ENCODE measurements at regions not wholly inside any gene's neighbourhood (a gene's known extent, or its start where the extent isn't known, plus 50 kb on each side); places are given as distances from the start of the nearest gene placed in this dataset.

GRCh38 chr6:22737331-22737730 is 168.0 kb downstream of the HDGFL1 start:
- Histone ChIP-seq H3K9me3 (ENCODE audit: control insufficient read depth, insufficient read depth, low read depth, low read length) (no peaks in the 10 kb centered on the region), H3K27ac (ENCODE audit: low read depth, low read length) (no peak overlapping the region), H3K4me3 (ENCODE audit: low read depth, low read length) (no peak overlapping the region)

GRCh38 chr6:22738194-22738593 is 168.8 kb downstream of the HDGFL1 start:
- H3K9ac ChIP-seq (ENCODE audit: low read length): no peak overlapping the region
- H3K27ac ChIP-seq (ENCODE audit: low read depth, low read length): no peak overlapping the region
- no peak overlapping the region for H3K4me3 ChIP-seq (ENCODE audit: low read depth, low read length)
- no peaks in the 10 kb centered on the region for H3K27me3 ChIP-seq (ENCODE audit: control insufficient read depth, insufficient read depth, low read length)
- no peaks in the 10 kb centered on the region for H3K9me3 ChIP-seq (ENCODE audit: control insufficient read depth, insufficient read depth, low read depth, low read length)
- no peaks in the 10 kb centered on the region for H3K36me3 ChIP-seq (ENCODE audit: control insufficient read depth, insufficient read depth, low read length)
- H3K4me1 ChIP-seq (ENCODE audit: control insufficient read depth, insufficient read depth, low read length): peaks cover 8% of the 10 kb centered on the region

More at GRCh38 chr6:22737331-22737730, 168.0 kb downstream of the HDGFL1 start:
- H3K9ac ChIP-seq (ENCODE audit: low read length): no peak overlapping the region
- peaks cover 8% of the 10 kb centered on the region for H3K4me1 ChIP-seq (ENCODE audit: control insufficient read depth, insufficient read depth, low read length)
- no peaks in the 10 kb centered on the region for H3K36me3 ChIP-seq (ENCODE audit: control insufficient read depth, insufficient read depth, low read length)
- no peaks in the 10 kb centered on the region for H3K27me3 ChIP-seq (ENCODE audit: control insufficient read depth, insufficient read depth, low read length)

GRCh38 chr6:22747571-22747970 is 178.2 kb downstream of the HDGFL1 start:
- Histone ChIP-seq H3K36me3 (ENCODE audit: control insufficient read depth, insufficient read depth, low read length) (no peaks in the 10 kb centered on the region), H3K4me3 (ENCODE audit: low read depth, low read length) (no peak overlapping the region), H3K27ac (ENCODE audit: low read depth, low read length) (no peak overlapping the region), H3K4me1 (ENCODE audit: control insufficient read depth, insufficient read depth, low read length) (no peaks in the 10 kb centered on the region), H3K9ac (ENCODE audit: low read length) (no peak overlapping the region), H3K9me3 (ENCODE audit: control insufficient read depth, insufficient read depth, low read depth, low read length) (no peaks in the 10 kb centered on the region), H3K27me3 (ENCODE audit: control insufficient read depth, insufficient read depth, low read length) (no peaks in the 10 kb centered on the region)

- Histone ChIP-seq H3K4me1 (ENCODE audit: control insufficient read depth, insufficient read depth, low read length) (no peaks in the 10 kb centered on the region), H3K4me3 (ENCODE audit: low read depth, low read length) (no peak overlapping the region), H3K27ac (ENCODE audit: low read depth, low read length) (no peak overlapping the region), H3K9ac (ENCODE audit: low read length) (peak overlapping the region; percentile 19), H3K27me3 (ENCODE audit: control insufficient read depth, insufficient read depth, low read length) (no peaks in the 10 kb centered on the region), H3K36me3 (ENCODE audit: control insufficient read depth, insufficient read depth, low read length) (no peaks in the 10 kb centered on the region), H3K9me3 (ENCODE audit: control insufficient read depth, insufficient read depth, low read depth, low read length) (no peaks in the 10 kb centered on the region)
Observed at GRCh38 chr6:22748681-22749080, 179.3 kb downstream of the HDGFL1 start.

- Histone ChIP-seq H3K27ac (ENCODE audit: low read depth, low read length) (no peak overlapping the region), H3K4me3 (ENCODE audit: low read depth, low read length) (no peak overlapping the region), H3K9ac (ENCODE audit: low read length) (no peak overlapping the region), H3K27me3 (ENCODE audit: control insufficient read depth, insufficient read depth, low read length) (no peaks in the 10 kb centered on the region), H3K4me1 (ENCODE audit: control insufficient read depth, insufficient read depth, low read length) (no peaks in the 10 kb centered on the region), H3K36me3 (ENCODE audit: control insufficient read depth, insufficient read depth, low read length) (no peaks in the 10 kb centered on the region), H3K9me3 (ENCODE audit: control insufficient read depth, insufficient read depth, low read depth, low read length) (no peaks in the 10 kb centered on the region)
Observed at GRCh38 chr6:22749696-22750095, 180.3 kb downstream of the HDGFL1 start.

GRCh38 chr6:22751223-22751622 is 181.9 kb downstream of the HDGFL1 start:
- no peak overlapping the region for H3K9ac ChIP-seq (ENCODE audit: low read length)
- no peaks in the 10 kb centered on the region for H3K9me3 ChIP-seq (ENCODE audit: control insufficient read depth, insufficient read depth, low read depth, low read length)
- H3K27me3 ChIP-seq (ENCODE audit: control insufficient read depth, insufficient read depth, low read length): no peaks in the 10 kb centered on the region
- H3K27ac ChIP-seq (ENCODE audit: low read depth, low read length): no peak overlapping the region
- no peaks in the 10 kb centered on the region for H3K4me1 ChIP-seq (ENCODE audit: control insufficient read depth, insufficient read depth, low read length)
- no peak overlapping the region for H3K4me3 ChIP-seq (ENCODE audit: low read depth, low read length)
- H3K36me3 ChIP-seq (ENCODE audit: control insufficient read depth, insufficient read depth, low read length): no peaks in the 10 kb centered on the region

- no peak overlapping the region for H3K27ac ChIP-seq (ENCODE audit: low read depth, low read length)
- no peaks in the 10 kb centered on the region for H3K36me3 ChIP-seq (ENCODE audit: control insufficient read depth, insufficient read depth, low read length)
- H3K9me3 ChIP-seq (ENCODE audit: control insufficient read depth, insufficient read depth, low read depth, low read length): no peaks in the 10 kb centered on the region
- H3K4me3 ChIP-seq (ENCODE audit: low read depth, low read length): no peak overlapping the region
- no peaks in the 10 kb centered on the region for H3K4me1 ChIP-seq (ENCODE audit: control insufficient read depth, insufficient read depth, low read length)
- H3K27me3 ChIP-seq (ENCODE audit: control insufficient read depth, insufficient read depth, low read length): no peaks in the 10 kb centered on the region
- no peak overlapping the region for H3K9ac ChIP-seq (ENCODE audit: low read length)
Observed at GRCh38 chr6:22752522-22752921, 183.2 kb downstream of the HDGFL1 start.

- no peaks in the 10 kb centered on the region for H3K4me1 ChIP-seq (ENCODE audit: control insufficient read depth, insufficient read depth, low read length)
Observed at GRCh38 chr6:22754061-22754460, 184.7 kb downstream of the HDGFL1 start.

GRCh38 chr6:22755605-22756004 is 186.2 kb downstream of the HDGFL1 start:
- Histone ChIP-seq H3K36me3 (ENCODE audit: control insufficient read depth, insufficient read depth, low read length) (no peaks in the 10 kb centered on the region), H3K9ac (ENCODE audit: low read length) (no peak overlapping the region), H3K9me3 (ENCODE audit: control insufficient read depth, insufficient read depth, low read depth, low read length) (no peaks in the 10 kb centered on the region), H3K27me3 (ENCODE audit: control insufficient read depth, insufficient read depth, low read length) (no peaks in the 10 kb centered on the region), H3K4me3 (ENCODE audit: low read depth, low read length) (no peak overlapping the region), H3K27ac (ENCODE audit: low read depth, low read length) (no peak overlapping the region), H3K4me1 (ENCODE audit: control insufficient read depth, insufficient read depth, low read length) (no peaks in the 10 kb centered on the region)

More at GRCh38 chr6:22754061-22754460, 184.7 kb downstream of the HDGFL1 start:
- H3K27me3 ChIP-seq (ENCODE audit: control insufficient read depth, insufficient read depth, low read length): no peaks in the 10 kb centered on the region
- H3K36me3 ChIP-seq (ENCODE audit: control insufficient read depth, insufficient read depth, low read length): no peaks in the 10 kb centered on the region
- no peak overlapping the region for H3K27ac ChIP-seq (ENCODE audit: low read depth, low read length)
- H3K4me3 ChIP-seq (ENCODE audit: low read depth, low read length): no peak overlapping the region
- no peak overlapping the region for H3K9ac ChIP-seq (ENCODE audit: low read length)
- no peaks in the 10 kb centered on the region for H3K9me3 ChIP-seq (ENCODE audit: control insufficient read depth, insufficient read depth, low read depth, low read length)

GRCh38 chr6:22756365-22756764 is 187.0 kb downstream of the HDGFL1 start:
- H3K4me1 ChIP-seq (ENCODE audit: control insufficient read depth, insufficient read depth, low read length): no peaks in the 10 kb centered on the region
- no peak overlapping the region for H3K27ac ChIP-seq (ENCODE audit: low read depth, low read length)
- H3K4me3 ChIP-seq (ENCODE audit: low read depth, low read length): no peak overlapping the region
- no peaks in the 10 kb centered on the region for H3K9me3 ChIP-seq (ENCODE audit: control insufficient read depth, insufficient read depth, low read depth, low read length)
- no peaks in the 10 kb centered on the region for H3K36me3 ChIP-seq (ENCODE audit: control insufficient read depth, insufficient read depth, low read length)
- H3K27me3 ChIP-seq (ENCODE audit: control insufficient read depth, insufficient read depth, low read length): no peaks in the 10 kb centered on the region
- no peak overlapping the region for H3K9ac ChIP-seq (ENCODE audit: low read length)

- no peak overlapping the region for H3K27ac ChIP-seq (ENCODE audit: low read depth, low read length)
- H3K9me3 ChIP-seq (ENCODE audit: control insufficient read depth, insufficient read depth, low read depth, low read length): no peaks in the 10 kb centered on the region
- no peaks in the 10 kb centered on the region for H3K27me3 ChIP-seq (ENCODE audit: control insufficient read depth, insufficient read depth, low read length)
- H3K36me3 ChIP-seq (ENCODE audit: control insufficient read depth, insufficient read depth, low read length): no peaks in the 10 kb centered on the region
- H3K4me1 ChIP-seq (ENCODE audit: control insufficient read depth, insufficient read depth, low read length): no peaks in the 10 kb centered on the region
- H3K4me3 ChIP-seq (ENCODE audit: low read depth, low read length): no peak overlapping the region
- no peak overlapping the region for H3K9ac ChIP-seq (ENCODE audit: low read length)
Observed at GRCh38 chr6:22764496-22764895, 195.1 kb downstream of the HDGFL1 start.

- no peaks in the 10 kb centered on the region for H3K27me3 ChIP-seq (ENCODE audit: control insufficient read depth, insufficient read depth, low read length)
- H3K4me1 ChIP-seq (ENCODE audit: control insufficient read depth, insufficient read depth, low read length): no peaks in the 10 kb centered on the region
- H3K27ac ChIP-seq (ENCODE audit: low read depth, low read length): no peak overlapping the region
- H3K36me3 ChIP-seq (ENCODE audit: control insufficient read depth, insufficient read depth, low read length): no peaks in the 10 kb centered on the region
- H3K9ac ChIP-seq (ENCODE audit: low read length): no peak overlapping the region
- H3K9me3 ChIP-seq (ENCODE audit: control insufficient read depth, insufficient read depth, low read depth, low read length): no peaks in the 10 kb centered on the region
- H3K4me3 ChIP-seq (ENCODE audit: low read depth, low read length): no peak overlapping the region
Observed at GRCh38 chr6:22765015-22765414, 195.6 kb downstream of the HDGFL1 start.

Data from HUES6 (cell line).